ENCODE measurements at regions not wholly inside any gene's neighbourhood (a gene's known extent, or its start where the extent isn't known, plus 50 kb on each side); places are given as distances from the start of the nearest gene placed in this dataset.

DNA sequence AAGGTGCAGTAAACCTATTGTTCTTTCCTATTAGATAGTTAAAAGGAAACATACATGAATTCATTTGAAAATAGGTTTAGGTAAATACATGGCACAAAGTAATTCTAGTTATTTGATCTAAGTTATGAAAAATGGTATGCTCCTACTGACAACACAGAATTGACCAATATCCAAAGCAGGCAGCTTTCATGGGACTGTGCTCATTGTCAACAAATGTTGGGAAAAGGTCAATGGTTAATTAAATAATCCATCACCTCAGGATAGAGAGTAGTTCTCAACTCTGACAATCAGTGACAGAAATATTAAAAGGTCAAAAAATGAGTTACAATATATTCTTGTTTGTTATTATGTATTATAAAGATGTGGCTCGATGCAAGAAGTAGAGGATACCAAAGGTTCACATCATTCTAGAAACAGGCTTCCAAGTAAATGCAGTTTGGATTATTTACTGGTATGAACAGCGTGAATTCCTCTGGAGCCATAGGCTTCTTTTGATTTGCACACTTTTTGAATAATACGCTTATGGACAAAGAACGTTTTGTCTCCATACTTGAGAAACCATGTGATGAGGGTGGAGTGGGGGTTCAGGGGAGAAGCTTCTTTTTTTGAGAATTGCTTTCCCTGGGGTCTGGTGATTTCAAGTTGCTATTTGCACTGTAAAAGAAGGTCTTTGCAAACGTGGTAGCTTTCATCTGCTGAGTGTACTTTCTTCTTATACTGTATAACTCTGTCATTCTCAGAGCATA lies 422.0 kb upstream of the ZEB2 start:
- TF ChIP-seq, protein P1, sequence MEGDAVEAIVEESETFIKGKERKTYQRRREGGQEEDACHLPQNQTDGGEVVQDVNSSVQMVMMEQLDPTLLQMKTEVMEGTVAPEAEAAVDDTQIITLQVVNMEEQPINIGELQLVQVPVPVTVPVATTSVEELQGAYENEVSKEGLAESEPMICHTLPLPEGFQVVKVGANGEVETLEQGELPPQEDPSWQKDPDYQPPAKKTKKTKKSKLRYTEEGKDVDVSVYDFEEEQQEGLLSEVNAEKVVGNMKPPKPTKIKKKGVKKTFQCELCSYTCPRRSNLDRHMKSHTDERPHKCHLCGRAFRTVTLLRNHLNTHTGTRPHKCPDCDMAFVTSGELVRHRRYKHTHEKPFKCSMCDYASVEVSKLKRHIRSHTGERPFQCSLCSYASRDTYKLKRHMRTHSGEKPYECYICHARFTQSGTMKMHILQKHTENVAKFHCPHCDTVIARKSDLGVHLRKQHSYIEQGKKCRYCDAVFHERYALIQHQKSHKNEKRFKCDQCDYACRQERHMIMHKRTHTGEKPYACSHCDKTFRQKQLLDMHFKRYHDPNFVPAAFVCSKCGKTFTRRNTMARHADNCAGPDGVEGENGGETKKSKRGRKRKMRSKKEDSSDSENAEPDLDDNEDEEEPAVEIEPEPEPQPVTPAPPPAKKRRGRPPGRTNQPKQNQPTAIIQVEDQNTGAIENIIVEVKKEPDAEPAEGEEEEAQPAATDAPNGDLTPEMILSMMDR (IDR thresholded peaks at IDR 0.05; ENCODE audit: insufficient read depth, low read length): no peak
- TF ChIP-seq GABPA (IDR thresholded peaks at IDR 0.05; ENCODE audit: low read depth) (no peak), SPI1 (IDR thresholded peaks at IDR 0.05; ENCODE audit: borderline replicate concordance, low read depth) (no peak), POLR2AphosphoS5 (IDR thresholded peaks at IDR 0.05; ENCODE audit: low read depth) (no peak)
- TF ChIP-seq, protein P2, sequence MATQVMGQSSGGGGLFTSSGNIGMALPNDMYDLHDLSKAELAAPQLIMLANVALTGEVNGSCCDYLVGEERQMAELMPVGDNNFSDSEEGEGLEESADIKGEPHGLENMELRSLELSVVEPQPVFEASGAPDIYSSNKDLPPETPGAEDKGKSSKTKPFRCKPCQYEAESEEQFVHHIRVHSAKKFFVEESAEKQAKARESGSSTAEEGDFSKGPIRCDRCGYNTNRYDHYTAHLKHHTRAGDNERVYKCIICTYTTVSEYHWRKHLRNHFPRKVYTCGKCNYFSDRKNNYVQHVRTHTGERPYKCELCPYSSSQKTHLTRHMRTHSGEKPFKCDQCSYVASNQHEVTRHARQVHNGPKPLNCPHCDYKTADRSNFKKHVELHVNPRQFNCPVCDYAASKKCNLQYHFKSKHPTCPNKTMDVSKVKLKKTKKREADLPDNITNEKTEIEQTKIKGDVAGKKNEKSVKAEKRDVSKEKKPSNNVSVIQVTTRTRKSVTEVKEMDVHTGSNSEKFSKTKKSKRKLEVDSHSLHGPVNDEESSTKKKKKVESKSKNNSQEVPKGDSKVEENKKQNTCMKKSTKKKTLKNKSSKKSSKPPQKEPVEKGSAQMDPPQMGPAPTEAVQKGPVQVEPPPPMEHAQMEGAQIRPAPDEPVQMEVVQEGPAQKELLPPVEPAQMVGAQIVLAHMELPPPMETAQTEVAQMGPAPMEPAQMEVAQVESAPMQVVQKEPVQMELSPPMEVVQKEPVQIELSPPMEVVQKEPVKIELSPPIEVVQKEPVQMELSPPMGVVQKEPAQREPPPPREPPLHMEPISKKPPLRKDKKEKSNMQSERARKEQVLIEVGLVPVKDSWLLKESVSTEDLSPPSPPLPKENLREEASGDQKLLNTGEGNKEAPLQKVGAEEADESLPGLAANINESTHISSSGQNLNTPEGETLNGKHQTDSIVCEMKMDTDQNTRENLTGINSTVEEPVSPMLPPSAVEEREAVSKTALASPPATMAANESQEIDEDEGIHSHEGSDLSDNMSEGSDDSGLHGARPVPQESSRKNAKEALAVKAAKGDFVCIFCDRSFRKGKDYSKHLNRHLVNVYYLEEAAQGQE (IDR thresholded peaks at IDR 0.05; ENCODE audit: insufficient replicate concordance, low read depth): no peak

All from HL-60 (cell line).